ENCODE measurements at regions not wholly inside any gene's neighbourhood (a gene's known extent, or its start where the extent isn't known, plus 50 kb on each side); places are given as distances from the start of the nearest gene placed in this dataset.
A peak's percentile ranks its signal among the peaks of the same experiment; 100 is the strongest.

- in situ Hi-C loops (cut with MboI): no loop called here
- H3K36me3 ChIP-seq (ENCODE audit: control insufficient read depth, insufficient read depth, low read length): no peaks in the 10 kb centered on the region
- no peak for DNase-seq (ENCODE audit: extremely low read depth in 1 of 4, low spot score in 3 of 4)
- H3K9ac ChIP-seq (ENCODE audit: insufficient read depth in 1 of 2, low read depth in 2 of 2, low read length in 2 of 2): no peak overlapping the region
- ChIA-PET CTCF (ENCODE audit: low intra/inter-chr PET ratio) (no interaction called here), POLR2A (no interaction called here)
- no peak overlapping the region for H3K4me2 ChIP-seq (ENCODE audit: insufficient read depth, low read length)
- WGBS (ENCODE audit: insufficient coverage, low coverage, missing lambda C conversion rate): 0% methylated on average over 6 of the region's 6 CpGs
- BruUV-seq (replicated peaks): no TSS peak
- intact Hi-C loops (cut with micrococcal nuclease): no loop called here
- no peak for TF ChIP-seq ZNF586 (CRISPR knock-in tag; conservative IDR thresholded peaks at IDR 0.05)
- TF ChIP-seq NRF1 (conservative IDR thresholded peaks at IDR 0.05 in 1 of 2, IDR thresholded peaks at IDR 0.05 in 1 of 2): peak; percentile 14 to 28; a peak in 1 of 4 replicates
- no peak for ATAC-seq
- no peaks in the 10 kb centered on the region for H3K9me3 ChIP-seq (replicated peaks; ENCODE audit: control insufficient read depth, insufficient read depth, low read depth, low read length)
- no peak overlapping the region for H2AFZ ChIP-seq (ENCODE audit: low read depth, low read length)
- H3K27ac ChIP-seq (ENCODE audit: extremely low read depth, low read depth, low read length): no peak overlapping the region
- H3K27me3 ChIP-seq (ENCODE audit: control insufficient read depth in 2 of 2, insufficient read depth in 2 of 2, low read length in 2 of 2): no peaks in the 10 kb centered on the region
- FAIRE-seq: no peak
- H3K9me1 ChIP-seq (ENCODE audit: control insufficient read depth, insufficient read depth, low read length): no peaks in the 10 kb centered on the region
- H4K20me1 ChIP-seq (replicated peaks; ENCODE audit: control insufficient read depth, insufficient read depth, low read length): no peaks in the 10 kb centered on the region; the same call in 1 of the 2 replicates
- no peak overlapping the region for H3K4me3 ChIP-seq
- no peaks in the 10 kb centered on the region for H3K4me1 ChIP-seq (replicated peaks in 1 of 2; ENCODE audit: control insufficient read depth in 2 of 2, insufficient read depth in 2 of 2, low read length in 2 of 2)
- no peaks in the 10 kb centered on the region for H3K79me2 ChIP-seq (ENCODE audit: control insufficient read depth, insufficient read depth, low read length)
These were observed 89.8 kb upstream of the MYCBP2 start for GRCh38 chr13:77416666-77417212.

- Histone ChIP-seq H3K4me1 (replicated peaks in 1 of 2; ENCODE audit: control insufficient read depth in 2 of 2, insufficient read depth in 2 of 2, low read length in 2 of 2) (no peaks in the 10 kb centered on the region), H3K9me1 (ENCODE audit: control insufficient read depth, insufficient read depth, low read length) (no peaks in the 10 kb centered on the region), H3K4me3 (no peak overlapping the region), H3K36me3 (ENCODE audit: control insufficient read depth, insufficient read depth, low read length) (no peaks in the 10 kb centered on the region), H3K27me3 (ENCODE audit: control insufficient read depth in 2 of 2, insufficient read depth in 2 of 2, low read length in 2 of 2) (no peaks in the 10 kb centered on the region), H3K9me3 (replicated peaks; ENCODE audit: control insufficient read depth, insufficient read depth, low read depth, low read length) (no peaks in the 10 kb centered on the region), H3K4me2 (ENCODE audit: insufficient read depth, low read length) (no peak overlapping the region), H3K27ac (ENCODE audit: extremely low read depth, low read depth, low read length) (no peak overlapping the region), H3K9ac (ENCODE audit: insufficient read depth in 1 of 2, low read depth in 2 of 2, low read length in 2 of 2) (no peak overlapping the region), H3K79me2 (ENCODE audit: control insufficient read depth, insufficient read depth, low read length) (no peaks in the 10 kb centered on the region), H2AFZ (ENCODE audit: low read depth, low read length) (no peak overlapping the region), H4K20me1 (replicated peaks; ENCODE audit: control insufficient read depth, insufficient read depth, low read length) (no peaks in the 10 kb centered on the region; the same call in 1 of the 2 replicates)
- ATAC-seq (0 out of 3 replicates have a peak, but pooled peaks have one; percentile 25), DNase-seq (ENCODE audit: extremely low read depth in 1 of 4, low spot score in 3 of 4) (no peak), FAIRE-seq (no peak)
- CTCF ChIA-PET (ENCODE audit: low intra/inter-chr PET ratio): no interaction called here
- 0% methylated on average over 1 of the region's 1 CpG for WGBS (ENCODE audit: insufficient coverage, low coverage, missing lambda C conversion rate)
- TF ChIP-seq ZNF253 (CRISPR knock-in tag; conservative IDR thresholded peaks at IDR 0.05): no peak
- no peak for TF ChIP-seq ETS2 (tag; IDR thresholded peaks at IDR 0.05; ENCODE audit: borderline replicate concordance, poor library complexity, severe bottlenecking)
- TF ChIP-seq MAFK (IDR thresholded peaks at IDR 0.05; ENCODE audit: low read length): no peak
- no peak for TF ChIP-seq ZMIZ1 (IDR thresholded peaks at IDR 0.05; ENCODE audit: low read depth in 2 of 2, low read length in 2 of 2)
- POLR2A ChIA-PET: interaction anchor here (0.5 kb wide), 1 partner anchor 1853 kb away, joined by 4 read pairs; no protein-coding TSS in a partner anchor
- intact Hi-C loops (cut with micrococcal nuclease) (no loop called here), in situ Hi-C loops (cut with MboI) (no loop called here)
- BruUV-seq (replicated peaks): no TSS peak
These were observed 88.6 kb upstream of the MYCBP2 start for GRCh38 chr13:77415253-77416071.

All from K562 (cell line).